ENCODE measurements at regions not wholly inside any gene's neighbourhood (a gene's known extent, or its start where the extent isn't known, plus 50 kb on each side); places are given as distances from the start of the nearest gene placed in this dataset.

DNA sequence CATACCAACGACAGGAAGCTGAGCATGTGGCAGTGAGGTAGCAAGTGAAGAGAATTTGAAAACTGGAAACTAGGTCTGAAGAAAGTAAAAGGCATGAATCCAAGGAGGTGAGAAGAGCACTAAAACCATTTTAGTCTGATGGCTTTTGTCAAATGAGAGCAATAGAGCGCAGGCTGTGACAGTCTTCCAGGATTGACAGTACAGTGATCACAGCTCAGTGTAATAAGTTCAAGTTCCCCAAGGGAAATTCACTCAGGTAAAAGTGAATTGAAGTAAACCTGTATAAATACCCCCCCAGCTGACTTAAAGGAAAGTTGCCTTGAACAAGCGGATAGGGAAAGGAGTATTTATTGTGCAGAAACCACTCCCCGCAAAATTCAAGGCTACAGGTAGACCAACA, 224.2 kb upstream of the CRBN start:
- TF ChIP-seq, protein P1, sequence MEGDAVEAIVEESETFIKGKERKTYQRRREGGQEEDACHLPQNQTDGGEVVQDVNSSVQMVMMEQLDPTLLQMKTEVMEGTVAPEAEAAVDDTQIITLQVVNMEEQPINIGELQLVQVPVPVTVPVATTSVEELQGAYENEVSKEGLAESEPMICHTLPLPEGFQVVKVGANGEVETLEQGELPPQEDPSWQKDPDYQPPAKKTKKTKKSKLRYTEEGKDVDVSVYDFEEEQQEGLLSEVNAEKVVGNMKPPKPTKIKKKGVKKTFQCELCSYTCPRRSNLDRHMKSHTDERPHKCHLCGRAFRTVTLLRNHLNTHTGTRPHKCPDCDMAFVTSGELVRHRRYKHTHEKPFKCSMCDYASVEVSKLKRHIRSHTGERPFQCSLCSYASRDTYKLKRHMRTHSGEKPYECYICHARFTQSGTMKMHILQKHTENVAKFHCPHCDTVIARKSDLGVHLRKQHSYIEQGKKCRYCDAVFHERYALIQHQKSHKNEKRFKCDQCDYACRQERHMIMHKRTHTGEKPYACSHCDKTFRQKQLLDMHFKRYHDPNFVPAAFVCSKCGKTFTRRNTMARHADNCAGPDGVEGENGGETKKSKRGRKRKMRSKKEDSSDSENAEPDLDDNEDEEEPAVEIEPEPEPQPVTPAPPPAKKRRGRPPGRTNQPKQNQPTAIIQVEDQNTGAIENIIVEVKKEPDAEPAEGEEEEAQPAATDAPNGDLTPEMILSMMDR (IDR thresholded peaks at IDR 0.05 in 2 of 3, conservative IDR thresholded peaks at IDR 0.05 in 1 of 3; ENCODE audit: insufficient read depth in 2 of 3, low read depth in 1 of 3, low read length in 3 of 3): no peak
- TF ChIP-seq ASH1L (IDR thresholded peaks at IDR 0.05; ENCODE audit: borderline replicate concordance, low read depth, partially characterized antibody) (no peak), ZNF197 (CRISPR knock-in tag; IDR thresholded peaks at IDR 0.05; ENCODE audit: low read depth) (no peak), SMARCA5 (IDR thresholded peaks at IDR 0.05) (no peak), CBFA2T3 (IDR thresholded peaks at IDR 0.05) (no peak), POLR2A (conservative IDR thresholded peaks at IDR 0.05) (no peak), TCF3 (CRISPR knock-in tag; IDR thresholded peaks at IDR 0.05) (no peak), NR3C1 (CRISPR knock-in tag; IDR thresholded peaks at IDR 0.05) (no peak), ZBTB8A (IDR thresholded peaks at IDR 0.05; ENCODE audit: partially characterized antibody) (no peak), MAFF (IDR thresholded peaks at IDR 0.05; ENCODE audit: low read length) (no peak), ZNF253 (CRISPR knock-in tag; conservative IDR thresholded peaks at IDR 0.05) (no peak), MYNN (IDR thresholded peaks at IDR 0.05) (no peak), MYNN (CRISPR knock-in tag; IDR thresholded peaks at IDR 0.05) (no peak)
- TF ChIP-seq, protein P2, sequence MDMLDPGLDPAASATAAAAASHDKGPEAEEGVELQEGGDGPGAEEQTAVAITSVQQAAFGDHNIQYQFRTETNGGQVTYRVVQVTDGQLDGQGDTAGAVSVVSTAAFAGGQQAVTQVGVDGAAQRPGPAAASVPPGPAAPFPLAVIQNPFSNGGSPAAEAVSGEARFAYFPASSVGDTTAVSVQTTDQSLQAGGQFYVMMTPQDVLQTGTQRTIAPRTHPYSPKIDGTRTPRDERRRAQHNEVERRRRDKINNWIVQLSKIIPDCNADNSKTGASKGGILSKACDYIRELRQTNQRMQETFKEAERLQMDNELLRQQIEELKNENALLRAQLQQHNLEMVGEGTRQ (CRISPR knock-in tag; IDR thresholded peaks at IDR 0.05): no peak

Data from K562 (cell line).